22Rv1 (cell line): ENCODE measurements at regions not wholly inside any gene's neighbourhood (a gene's known extent, or its start where the extent isn't known, plus 50 kb on each side); places are given as distances from the start of the nearest gene placed in this dataset.

Experiments used
- H3K27ac ChIP-seq: fragments of 450-650 bp; 2 replicates; pipeline ENCODE4 v1.5.1; 2017
- CTCF ChIP-seq: fragments of 450-650 bp; IDR thresholded peaks from 2 replicates; pipeline ENCODE4 v1.5.1; 2017; ENCODE audit warnings: mild to moderate bottlenecking
- ZFX ChIP-seq: fragments of 450-650 bp; IDR thresholded peaks from 2 replicates; pipeline ENCODE4 v1.6.1; 2017; ENCODE audit warnings: antibody characterized with exemption, borderline replicate concordance

GRCh38 chr18:57267368-57267925 lies 84.9 kb upstream of the ST8SIA3 start:
- H3K27ac ChIP-seq, result no peak overlapping the region

GRCh38 chr18:57269756-57270155 lies 82.6 kb upstream of the ST8SIA3 start:
- TF ChIP-seq ZFX (no peak), CTCF (no peak)

More at GRCh38 chr18:57267368-57267925, 84.9 kb upstream of the ST8SIA3 start:
- TF ChIP-seq CTCF (no peak), ZFX (no peak)

GRCh38 chr18:57270156-57270555 lies 82.2 kb upstream of the ST8SIA3 start:
- TF ChIP-seq CTCF (no peak), ZFX (no peak)
- peak overlapping the region; percentile 64 for H3K27ac ChIP-seq

More at GRCh38 chr18:57269756-57270155, 82.6 kb upstream of the ST8SIA3 start:
- H3K27ac ChIP-seq, result peak overlapping the region; percentile 64

GRCh38 chr18:57273194-57273593 lies 79.2 kb upstream of the ST8SIA3 start:
- no peak for TF ChIP-seq ZFX
- no peak for TF ChIP-seq CTCF
- H3K27ac ChIP-seq, result peak overlapping the region; percentile 71

- TF ChIP-seq CTCF, result no peak
- TF ChIP-seq ZFX, result no peak
- no peak overlapping the region for H3K27ac ChIP-seq
Observed at GRCh38 chr18:57275111-57275510, 77.2 kb upstream of the ST8SIA3 start.

GRCh38 chr18:57276829-57277228 lies 75.5 kb upstream of the ST8SIA3 start:
- no peak overlapping the region for H3K27ac ChIP-seq
- TF ChIP-seq ZFX (no peak), CTCF (no peak)

- H3K27ac ChIP-seq, result no peak overlapping the region
- TF ChIP-seq CTCF, result no peak
- no peak for TF ChIP-seq ZFX
Observed at GRCh38 chr18:57278933-57279332, 73.4 kb upstream of the ST8SIA3 start.
